ENCODE measurements at regions not wholly inside any gene's neighbourhood (a gene's known extent, or its start where the extent isn't known, plus 50 kb on each side); places are given as distances from the start of the nearest gene placed in this dataset.

GRCh38 chr19:31559494-31559893 lies 210.3 kb upstream of the TSHZ3 start:
- TF ChIP-seq CTCF (optimal IDR thresholded peaks at IDR 0.05 in 1 of 3, IDR thresholded peaks at IDR 0.05 in 1 of 3, conservative IDR thresholded peaks at IDR 0.05 in 1 of 3; ENCODE audit: extremely low read depth in 1 of 3, insufficient read depth in 2 of 3, low read length in 3 of 3) (no peak), EZH2 (IDR thresholded peaks at IDR 0.05; ENCODE audit: low read length) (no peak)

All from keratinocyte (primary cell).